ENCODE measurements at regions not wholly inside any gene's neighbourhood (a gene's known extent, or its start where the extent isn't known, plus 50 kb on each side); places are given as distances from the start of the nearest gene placed in this dataset.
A peak's percentile ranks its signal among the peaks of the same experiment; 100 is the strongest.

- DNase-seq (ENCODE audit: low read depth in 3 of 3, low spot score in 2 of 3), result no peak
Measured at GRCh38 chr11:128303383-128303782, 284.0 kb downstream of the ETS1 start.

GRCh38 chr11:128302425-128303186 is 284.8 kb downstream of the ETS1 start:
- no peak for DNase-seq (ENCODE audit: low read depth in 3 of 3, low spot score in 2 of 3)

DNA sequence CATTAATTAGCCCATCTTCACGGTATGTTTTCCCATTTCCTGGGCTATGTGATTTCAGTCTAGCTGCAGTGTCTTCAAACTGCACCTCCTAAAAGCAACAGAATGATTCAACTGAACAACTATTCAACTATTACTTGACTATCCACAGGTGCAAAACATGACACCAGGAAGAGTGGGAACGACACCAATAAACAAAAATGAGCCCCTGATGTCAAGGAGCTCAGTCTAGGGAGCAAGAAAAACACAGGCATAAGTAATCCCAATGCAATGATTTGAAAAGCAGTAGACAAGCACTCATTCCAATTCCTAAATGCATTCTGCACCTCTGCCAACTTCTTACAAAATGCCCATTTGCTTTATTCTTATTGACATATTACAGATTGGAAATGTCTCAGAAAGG is 285.6 kb downstream of the ETS1 start:
- no peak for DNase-seq (ENCODE audit: low read depth in 3 of 3, low spot score in 2 of 3)

DNA sequence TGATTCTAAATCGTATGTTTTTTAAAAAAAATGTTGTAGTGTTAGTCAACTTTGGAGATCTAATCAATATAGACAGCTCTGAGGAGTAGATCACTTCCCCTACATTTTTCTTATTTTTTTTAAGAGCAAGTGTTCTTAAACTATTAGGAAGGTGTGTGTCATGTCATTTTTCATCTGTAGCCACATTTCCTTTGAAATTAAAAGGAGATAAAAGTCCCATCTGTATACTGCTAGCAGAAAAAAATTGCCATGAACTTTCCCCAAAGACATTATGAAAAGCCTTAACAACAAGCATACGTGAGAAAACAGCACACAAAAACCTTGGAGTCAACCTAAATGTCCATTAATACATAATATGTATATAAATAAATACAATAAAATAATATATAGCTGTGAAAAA is 286.6 kb downstream of the ETS1 start:
- DNase-seq (ENCODE audit: low read depth in 3 of 3, low spot score in 2 of 3), result no peak

DNA sequence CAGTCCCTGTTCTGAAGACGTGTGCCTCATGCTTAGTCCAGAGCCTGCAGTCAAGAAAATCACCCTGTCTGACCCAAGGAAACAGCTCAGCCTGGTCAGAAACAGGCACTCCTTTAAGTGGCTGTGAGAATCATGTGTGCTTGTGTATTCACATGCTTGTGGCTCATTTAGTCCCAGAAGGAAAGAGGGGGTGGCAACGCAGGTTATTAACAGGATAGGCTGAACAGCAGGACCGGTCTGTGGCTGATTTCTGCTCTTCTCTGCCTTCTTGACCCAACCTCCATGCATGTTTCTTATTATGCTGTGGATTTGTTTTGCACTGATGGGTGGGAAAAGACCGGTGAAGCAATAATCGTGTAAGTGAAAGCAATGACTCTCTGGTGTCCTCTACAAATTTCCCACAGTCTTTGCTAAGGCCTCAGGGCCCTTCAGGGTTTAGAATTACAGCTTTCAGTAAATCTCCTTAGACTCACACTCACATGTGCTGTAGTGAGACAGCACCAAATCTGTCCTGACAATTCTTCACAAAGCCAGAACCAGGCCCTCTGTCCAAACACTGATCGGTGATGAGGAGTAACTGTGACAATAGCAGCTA is 288.1 kb downstream of the ETS1 start:
- DNase-seq (ENCODE audit: low read depth in 3 of 3, low spot score in 2 of 3), result no peak

- DNase-seq (ENCODE audit: low read depth in 3 of 3, low spot score in 2 of 3), result no peak
Measured at GRCh38 chr11:128298271-128298670, 289.1 kb downstream of the ETS1 start.

GRCh38 chr11:128297805-128298204 is 289.6 kb downstream of the ETS1 start:
- no peak for DNase-seq (ENCODE audit: low read depth in 3 of 3, low spot score in 2 of 3)

DNA sequence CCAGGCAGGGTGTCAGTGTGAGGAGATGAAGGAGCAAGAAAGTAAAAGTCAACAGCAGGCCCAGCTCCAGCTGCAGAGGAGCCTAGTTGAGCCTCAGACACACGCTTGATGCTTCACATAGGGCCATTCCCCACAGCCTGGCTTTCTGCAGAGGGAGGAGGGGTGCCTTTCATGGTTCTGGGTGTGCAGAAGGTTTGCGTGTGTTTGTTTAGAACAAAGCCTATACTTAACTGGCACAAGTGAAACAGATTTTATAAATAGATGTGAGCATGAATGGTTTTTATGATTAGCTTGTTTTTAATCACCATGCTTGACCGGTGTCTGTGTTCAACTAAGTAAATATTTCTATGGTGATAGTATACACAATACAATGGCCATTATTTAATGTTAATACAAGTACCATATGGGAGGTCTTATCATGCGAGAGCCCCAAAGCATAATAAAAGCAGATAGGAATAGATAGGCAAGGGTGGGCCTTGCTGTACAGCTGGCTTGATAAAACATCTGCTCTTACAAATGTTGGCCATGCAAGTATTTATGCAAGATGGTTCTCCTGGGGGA is 290.2 kb downstream of the ETS1 start:
- DNase-seq (ENCODE audit: low read depth in 3 of 3, low spot score in 2 of 3), result no peak

GRCh38 chr11:128294671-128295050 is 292.7 kb downstream of the ETS1 start:
- no peak for DNase-seq (ENCODE audit: low read depth in 3 of 3, low spot score in 2 of 3)

- DNase-seq (ENCODE audit: low read depth in 3 of 3, low spot score in 2 of 3), result no peak
Measured at GRCh38 chr11:128294001-128294670, 293.2 kb downstream of the ETS1 start.

GRCh38 chr11:128291835-128292234 is 295.5 kb downstream of the ETS1 start:
- no peak for DNase-seq (ENCODE audit: low read depth in 3 of 3, low spot score in 2 of 3)

GRCh38 chr11:128291007-128291406 is 296.4 kb downstream of the ETS1 start:
- DNase-seq (ENCODE audit: low read depth in 3 of 3, low spot score in 2 of 3), result no peak

- DNase-seq (ENCODE audit: low read depth in 3 of 3, low spot score in 2 of 3), result peak in 1 of 3 donors; percentile 63
Measured at GRCh38 chr11:128290106-128290840, 297.1 kb downstream of the ETS1 start.

GRCh38 chr11:128289048-128289447 is 298.3 kb downstream of the ETS1 start:
- DNase-seq (ENCODE audit: low read depth in 3 of 3, low spot score in 2 of 3), result no peak

DNA sequence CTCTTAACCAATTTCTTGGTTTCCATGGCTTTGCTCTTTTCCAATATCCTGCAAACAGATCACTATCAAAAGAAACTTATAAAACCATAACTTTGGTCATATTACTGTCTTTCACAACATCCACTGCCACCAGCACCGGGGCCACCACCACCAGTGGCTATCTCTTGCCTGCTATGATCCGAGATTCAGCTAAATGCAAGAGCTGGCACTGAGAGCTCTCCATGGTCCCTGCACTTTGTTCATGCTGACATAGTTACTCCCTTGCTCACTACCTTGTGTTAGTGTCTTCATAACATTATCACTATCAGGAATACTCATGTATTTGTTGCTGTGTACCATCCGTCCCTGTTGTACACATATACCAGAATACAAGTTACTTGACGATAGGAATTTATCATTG is 299.0 kb downstream of the ETS1 start:
- no peak for DNase-seq (ENCODE audit: low read depth in 3 of 3, low spot score in 2 of 3)

GRCh38 chr11:128285321-128285720 is 302.0 kb downstream of the ETS1 start:
- DNase-seq (ENCODE audit: low read depth in 3 of 3, low spot score in 2 of 3), result no peak

DNA sequence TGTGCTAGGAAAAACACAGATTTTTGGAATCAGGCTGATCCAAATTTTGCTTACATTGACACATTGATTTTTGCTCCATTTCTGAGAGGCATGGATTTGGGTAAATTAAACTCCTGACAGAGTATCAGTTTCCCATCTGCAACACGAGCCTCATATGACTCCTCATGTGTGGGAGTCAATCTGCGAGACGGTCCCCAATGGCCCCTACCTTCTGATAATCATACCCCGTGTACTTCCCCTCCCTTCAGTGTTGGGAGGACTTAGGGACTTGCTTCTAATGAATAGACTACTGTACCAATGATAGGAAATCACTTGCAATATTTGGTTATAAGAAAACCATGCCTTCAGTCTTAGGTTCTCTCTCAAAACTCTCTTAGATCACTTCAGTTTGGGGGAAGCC is 302.7 kb downstream of the ETS1 start:
- no peak for DNase-seq (ENCODE audit: low read depth in 3 of 3, low spot score in 2 of 3)

DNA sequence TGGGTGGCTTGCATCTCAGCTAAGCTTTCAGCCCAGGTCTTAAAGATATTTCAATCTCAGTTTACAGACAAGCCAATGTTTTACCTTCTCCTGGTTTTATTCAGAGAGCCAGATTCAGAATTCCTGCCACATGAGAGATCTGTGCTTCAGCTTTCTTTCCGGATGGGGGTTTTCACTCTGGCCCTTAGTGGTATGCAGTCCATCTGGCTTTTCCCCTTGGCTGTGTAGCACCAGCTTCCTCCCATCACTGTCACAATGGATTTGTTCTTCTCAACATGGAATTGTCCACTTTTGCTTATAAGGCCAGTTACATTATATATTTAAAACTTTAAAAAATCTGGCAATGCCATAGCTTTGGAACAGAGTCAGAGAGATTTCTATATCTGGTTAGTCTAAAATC is 303.9 kb downstream of the ETS1 start:
- no peak for DNase-seq (ENCODE audit: low read depth in 3 of 3, low spot score in 2 of 3)

DNA sequence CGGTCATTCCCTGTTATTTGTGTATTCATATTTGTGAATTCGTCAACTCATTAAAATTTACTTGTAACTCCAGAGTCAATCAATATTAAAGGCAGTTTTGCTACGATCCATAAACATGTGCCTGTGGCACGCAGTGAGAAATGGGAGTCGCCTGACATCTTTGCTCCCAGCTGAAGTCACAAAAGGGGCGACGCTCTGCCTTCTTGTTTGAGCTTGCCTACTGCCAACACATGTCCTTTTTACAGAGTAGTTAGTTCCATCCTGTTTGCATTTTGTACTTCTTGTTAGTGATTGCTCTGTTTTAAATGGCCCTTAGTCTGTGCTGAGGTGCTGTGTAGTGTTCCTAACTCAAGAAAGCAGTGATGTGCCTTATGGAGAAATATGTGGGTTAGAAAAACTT is 305.3 kb downstream of the ETS1 start:
- no peak for DNase-seq (ENCODE audit: low read depth in 3 of 3, low spot score in 2 of 3)

DNA sequence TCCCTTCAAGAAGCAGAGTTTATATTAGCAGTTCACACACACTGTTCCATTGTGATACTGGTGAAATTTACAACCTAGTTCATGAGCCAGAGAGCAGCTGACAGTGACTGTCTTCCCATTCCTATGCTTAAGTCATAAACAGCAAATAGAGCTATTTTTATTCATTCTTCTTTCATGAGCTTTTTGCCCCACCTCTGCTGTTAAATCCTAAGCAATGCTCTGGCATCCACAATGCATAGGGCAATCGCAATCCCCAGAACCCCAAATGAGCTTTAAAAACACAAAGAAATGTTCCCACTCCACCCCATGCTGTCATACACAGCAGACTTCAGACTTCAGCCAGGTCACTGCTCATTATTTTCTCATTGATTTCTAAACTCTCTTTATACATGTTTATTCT is 307.5 kb downstream of the ETS1 start:
- no peak for DNase-seq (ENCODE audit: low read depth in 3 of 3, low spot score in 2 of 3)

DNA sequence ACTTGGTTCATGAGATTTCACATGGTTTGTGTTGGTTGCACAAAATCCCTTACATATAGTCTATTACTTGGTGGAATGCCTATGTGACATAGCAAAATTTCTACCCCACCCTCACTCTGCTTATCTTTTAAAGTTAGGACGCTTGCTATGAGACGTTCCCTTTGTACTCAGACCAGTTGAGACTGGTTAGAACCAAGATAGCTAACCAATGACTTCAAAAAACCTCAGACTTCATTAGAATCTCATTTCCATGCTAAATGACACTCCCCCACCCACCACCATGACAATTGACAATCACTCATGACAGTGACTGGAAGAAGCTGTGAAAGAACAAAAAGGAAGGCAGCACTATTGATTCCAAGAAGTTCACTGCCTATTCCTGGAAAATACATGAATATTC is 313.6 kb downstream of the ETS1 start:
- DNase-seq (ENCODE audit: low read depth in 3 of 3, low spot score in 2 of 3), result no peak
